Left colon (tissue), 2 donors: ENCODE measurements at regions not wholly inside any gene's neighbourhood (a gene's known extent, or its start where the extent isn't known, plus 50 kb on each side); places are given as distances from the start of the nearest gene placed in this dataset.
"Not testable (repeated sequence)": the region's sequence is repeated elsewhere in the genome, so short reads cannot be mapped to it uniquely, and the experiment has no call there.

ENCODE experiments used
- ATAC-seq: fragments of 200-7000 bp; cut with Tn5 transposase; one replicate; pipeline ENCODE4 v1.9.1; 2020; ENCODE audit warnings: mild to moderate bottlenecking, moderate library complexity
- DNase-seq, 2 donors: peaks; one replicate each; pipeline ENCODE4 v3.0.0-alpha.2; 2020
- intact Hi-C, 2 donors: fragments of 100-400 bp; cut with DNase I in 1 of 2; cut with micrococcal nuclease in 1 of 2; formaldehyde crosslinking; loops; one replicate each; pipeline versions ENCODE4 v1.11.2 to v1.14.0; 2022; cut with DNase I, micrococcal nuclease
- donor health status: DM: no; HTN: no; CAD: no.
- donor health status: DM: yes; HTN: yes; CAD: no.

GRCh38 chr5:2165615-2166305 is 283.0 kb upstream of the IRX4 start:
- no peak for DNase-seq
- no peak for ATAC-seq
- intact Hi-C loops: no loop called here

DNA sequence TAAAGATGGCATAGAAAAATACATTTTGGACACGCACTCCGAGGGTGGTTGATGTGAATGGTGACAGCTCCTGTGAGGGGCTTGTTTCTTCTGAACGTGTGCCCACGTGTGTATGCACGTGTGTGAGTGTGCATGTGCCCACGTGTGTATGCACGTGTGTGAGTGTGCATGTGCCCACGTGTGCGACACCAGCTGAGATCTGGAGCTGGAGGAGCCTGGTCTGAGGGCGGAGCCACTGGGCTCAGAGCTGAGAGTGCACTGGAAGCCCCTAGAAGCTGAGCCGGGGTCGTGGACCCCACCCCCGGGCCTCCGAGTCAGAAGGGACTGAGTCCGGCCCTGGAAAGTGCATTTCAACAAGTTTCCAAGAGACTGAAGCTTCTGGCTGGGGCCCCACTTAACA is 282.5 kb upstream of the IRX4 start:
- no peak for DNase-seq
- intact Hi-C loops: no loop called here
- no peak for ATAC-seq

DNA sequence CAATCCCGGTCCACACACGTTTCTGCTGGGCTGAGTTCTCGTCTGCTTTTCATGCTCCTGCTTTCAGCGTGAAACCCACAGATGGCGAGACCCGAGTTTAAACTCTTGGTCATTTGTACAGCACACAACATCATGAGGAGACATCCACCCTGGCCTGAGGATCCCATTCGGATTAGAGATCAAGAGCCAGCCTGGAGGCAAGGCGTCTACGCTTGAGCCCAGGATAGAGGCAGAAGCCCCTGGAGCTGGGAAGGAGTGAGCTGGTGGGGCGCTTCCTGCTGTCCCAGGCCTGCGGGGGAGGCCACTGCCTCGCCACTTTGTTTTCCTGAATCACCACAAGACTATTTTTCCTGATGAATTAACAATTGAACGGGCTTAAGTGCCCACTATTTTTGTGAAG is 281.9 kb upstream of the IRX4 start:
- intact Hi-C loops: no loop called here
- DNase-seq (no peak), ATAC-seq (no peak)

DNA sequence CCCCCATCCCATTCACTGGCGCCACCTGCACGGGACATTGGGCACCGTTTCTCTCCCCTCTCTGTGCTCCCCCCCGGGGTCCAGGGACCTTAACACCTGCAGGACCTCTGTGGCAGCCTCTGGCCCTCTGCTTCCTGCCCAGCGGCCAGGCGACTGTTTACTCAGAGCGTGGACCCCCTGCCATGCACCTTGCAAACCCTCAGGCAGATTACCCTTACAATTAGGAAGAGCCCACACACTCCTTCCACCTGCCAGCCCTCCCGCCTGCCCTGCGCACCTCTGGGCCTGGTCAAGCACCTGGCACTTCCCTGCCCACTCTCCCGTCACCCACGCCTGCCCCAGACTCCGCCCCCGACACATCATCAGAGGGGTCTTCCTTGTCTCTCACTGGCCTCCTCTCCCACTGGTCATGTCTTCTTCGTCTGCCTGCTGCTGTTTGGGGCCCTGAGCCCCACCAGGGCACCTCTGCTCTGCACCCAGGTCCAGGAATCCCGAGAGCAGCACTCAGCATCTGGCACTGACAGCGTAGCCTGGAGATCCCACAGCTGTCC is 281.3 kb upstream of the IRX4 start:
- intact Hi-C loops: no loop called here

GRCh38 chr5:2163060-2163856 is 280.5 kb upstream of the IRX4 start:
- intact Hi-C loops: no loop called here
- ATAC-seq: no peak
- no peak for DNase-seq

More for the DNA sequence above, 281.3 kb upstream of the IRX4 start:
- ATAC-seq (no peak), DNase-seq (no peak)

GRCh38 chr5:2160811-2161210 is 278.1 kb upstream of the IRX4 start:
- no peak for DNase-seq
- no peak for ATAC-seq
- intact Hi-C loops: no loop called here

GRCh38 chr5:2158767-2159166 is 276.0 kb upstream of the IRX4 start:
- intact Hi-C loops: no loop called here
- ATAC-seq: no peak
- DNase-seq: no peak

DNA sequence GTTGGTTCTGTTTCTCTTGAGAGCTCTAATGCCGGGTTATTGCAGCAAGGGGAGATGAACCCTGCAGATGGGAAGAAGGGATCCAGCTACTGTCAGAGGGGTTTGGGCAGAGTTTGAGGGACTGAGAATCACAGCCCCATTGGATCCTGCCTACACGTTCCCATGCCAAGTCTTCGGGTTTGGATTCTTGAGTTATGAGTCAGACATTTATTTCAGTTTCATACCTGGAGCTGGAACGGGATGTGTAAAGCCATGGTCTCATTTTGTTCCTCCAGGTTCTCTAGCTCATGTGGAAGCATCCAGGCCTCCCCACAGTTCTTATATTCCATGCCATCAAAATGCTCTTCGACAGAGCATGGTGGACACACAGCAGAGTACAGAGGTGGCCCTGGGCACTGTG is 275.4 kb upstream of the IRX4 start:
- DNase-seq (no peak), ATAC-seq (no peak)
- intact Hi-C loops: no loop called here

- intact Hi-C loops: no loop called here
- no peak for ATAC-seq
- no peak for DNase-seq
These were observed 274.6 kb upstream of the IRX4 start for GRCh38 chr5:2157372-2157771.

GRCh38 chr5:2156358-2157059 is 273.8 kb upstream of the IRX4 start:
- intact Hi-C loops: no loop called here
- no peak for ATAC-seq
- no peak for DNase-seq

DNA sequence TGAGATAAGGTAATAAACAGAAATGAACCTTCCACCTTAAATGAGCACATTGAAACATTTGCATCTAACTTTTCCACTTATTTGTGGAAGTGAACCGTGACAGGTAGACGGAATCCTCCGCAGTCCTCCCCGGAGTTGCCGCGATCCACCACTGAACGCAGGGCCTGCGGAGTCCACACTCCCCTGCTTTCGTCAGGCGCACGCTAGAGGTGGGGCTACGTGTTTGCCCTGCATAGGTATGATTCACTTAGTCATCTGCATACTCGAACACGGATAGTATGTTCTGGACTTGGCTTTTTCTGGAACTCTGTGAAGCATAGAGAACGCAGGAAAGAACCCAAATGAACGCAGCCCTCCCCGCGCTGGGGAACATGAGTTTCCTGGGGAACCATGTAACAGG is 272.8 kb upstream of the IRX4 start:
- ATAC-seq (no peak), DNase-seq (no peak)
- intact Hi-C loops: no loop called here

GRCh38 chr5:2153802-2154201 is 271.1 kb upstream of the IRX4 start:
- intact Hi-C loops: no loop called here
- no peak for DNase-seq
- no peak for ATAC-seq

- intact Hi-C loops: no loop called here
- DNase-seq: no peak
- no peak for ATAC-seq
These were observed 270.6 kb upstream of the IRX4 start for GRCh38 chr5:2153350-2153749.

DNA sequence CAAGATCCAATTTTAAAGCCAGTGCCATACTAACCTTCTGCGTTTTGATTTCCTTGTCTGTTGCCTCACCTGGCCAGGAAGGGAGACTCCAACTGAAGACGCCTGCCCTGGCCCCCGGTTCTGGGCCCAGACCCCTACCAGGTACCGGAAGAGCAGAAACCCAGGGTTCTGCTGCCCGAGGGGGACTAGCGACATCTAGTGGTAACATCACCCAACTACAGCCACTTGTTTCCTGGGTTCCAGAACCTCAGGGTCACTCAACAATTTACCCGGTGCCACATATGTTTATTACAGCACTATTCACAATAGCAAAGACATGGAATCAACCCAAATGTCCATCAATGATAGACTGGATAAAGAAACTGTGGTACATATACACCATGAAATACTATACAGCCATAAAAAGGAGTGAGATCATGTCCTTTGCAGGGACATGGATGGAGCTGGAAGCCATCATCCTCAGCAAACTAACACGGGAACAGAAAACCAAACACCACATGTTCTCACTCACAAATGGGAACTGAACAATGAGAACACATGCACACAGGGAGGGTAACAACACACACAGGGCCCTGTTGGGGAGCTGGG is 268.7 kb upstream of the IRX4 start:
- intact Hi-C loops: not testable (repeated sequence)

DNA sequence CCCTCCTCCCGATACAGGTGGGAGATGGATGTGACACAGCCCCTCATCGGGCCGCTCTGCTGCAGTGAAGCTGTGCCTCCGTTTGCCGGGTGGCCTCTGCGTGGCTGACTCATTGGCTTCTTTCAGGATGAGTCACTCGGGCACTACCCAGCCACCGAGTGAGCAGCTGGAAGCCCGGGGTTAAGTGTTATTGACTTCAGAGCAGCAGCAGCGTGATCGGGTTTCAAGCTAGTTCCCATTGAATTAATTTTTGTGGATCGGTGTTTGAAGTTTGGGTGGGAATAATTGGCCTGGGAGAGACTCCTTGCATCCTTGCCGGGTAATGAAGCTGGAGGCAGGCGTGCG is 266.4 kb upstream of the IRX4 start:
- no peak for ATAC-seq
- DNase-seq: no peak
- intact Hi-C loops: no loop called here

More for the DNA sequence above, 268.7 kb upstream of the IRX4 start:
- ATAC-seq, DNase-seq: not testable (repeated sequence)

- ATAC-seq (no peak), DNase-seq (no peak)
- intact Hi-C loops: no loop called here
These were observed 265.8 kb upstream of the IRX4 start for GRCh38 chr5:2148312-2149194.

DNA sequence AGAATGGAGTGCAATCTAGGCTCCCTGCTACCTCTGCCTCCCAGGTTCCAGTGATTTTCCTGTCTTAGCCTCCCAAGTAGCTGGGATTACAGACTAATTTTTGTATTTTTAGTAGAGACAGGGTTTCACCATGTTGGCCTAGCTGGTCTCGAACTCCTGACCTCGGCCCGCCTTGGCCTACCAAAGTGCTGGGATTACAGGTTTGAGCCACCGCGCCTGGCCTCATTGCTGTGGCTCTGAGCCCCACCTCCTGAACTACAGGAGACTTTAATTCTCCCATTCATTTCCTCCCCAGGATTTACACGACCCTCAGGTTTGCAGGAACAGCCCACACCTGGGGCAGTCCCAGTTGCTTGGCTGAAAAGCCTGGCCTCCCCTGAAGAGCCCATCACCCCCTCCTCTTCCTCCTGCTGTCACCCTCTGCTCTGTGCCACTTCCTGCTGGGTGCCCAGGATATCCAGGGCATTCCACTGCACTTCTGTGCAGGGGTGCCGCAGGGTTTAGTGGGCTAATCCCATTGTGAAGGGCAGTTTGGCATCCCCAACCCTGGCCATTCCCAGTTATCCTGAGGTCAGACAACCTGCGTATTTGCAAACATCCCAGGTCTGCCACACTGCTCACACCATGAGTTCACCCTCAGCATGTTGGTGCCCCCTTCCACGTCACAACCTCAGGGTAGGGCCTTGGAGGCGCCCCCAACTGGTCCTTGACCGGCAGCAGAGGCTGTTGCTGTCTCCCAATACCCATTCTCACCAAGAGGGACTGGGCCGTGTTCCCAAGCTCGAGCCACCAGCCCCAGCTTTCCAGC is 265.0 kb upstream of the IRX4 start:
- ATAC-seq (no peak), DNase-seq (no peak)
- intact Hi-C loops: no loop called here
